TTC549 (cell line): ENCODE measurements at regions not wholly inside any gene's neighbourhood (a gene's known extent, or its start where the extent isn't known, plus 50 kb on each side); places are given as distances from the start of the nearest gene placed in this dataset.

Source experiments
- FAIRE-seq: peaks from 2 replicates; lab custom pipeline; 2012; peaks lifted over from hg19 to GRCh38; lab: Jason Lieb, UNC

GRCh38 chr1:218156595-218156994 lies 128.5 kb upstream of the RRP15 start:
- FAIRE-seq = no peak

GRCh38 chr1:218163371-218163770 lies 121.7 kb upstream of the RRP15 start:
- FAIRE-seq = no peak

GRCh38 chr1:218164111-218164929 lies 120.8 kb upstream of the RRP15 start:
- no peak for FAIRE-seq

- no peak for FAIRE-seq
Observed at GRCh38 chr1:218164930-218165700, 120.0 kb upstream of the RRP15 start.

- FAIRE-seq = no peak
Observed at GRCh38 chr1:218165701-218166114, 119.4 kb upstream of the RRP15 start.

GRCh38 chr1:218166268-218166945 lies 118.7 kb upstream of the RRP15 start:
- no peak for FAIRE-seq

- FAIRE-seq = peak; percentile 98
Observed at GRCh38 chr1:218171302-218171893, 113.7 kb upstream of the RRP15 start.

- no peak for FAIRE-seq
Observed at GRCh38 chr1:218182455-218182854, 102.6 kb upstream of the RRP15 start.

GRCh38 chr1:218200979-218201378 lies 84.1 kb upstream of the RRP15 start:
- no peak for FAIRE-seq

GRCh38 chr1:218201601-218202000 lies 83.5 kb upstream of the RRP15 start:
- FAIRE-seq = no peak

- FAIRE-seq = no peak
Observed at GRCh38 chr1:218205721-218206120, 79.4 kb upstream of the RRP15 start.

- FAIRE-seq = no peak
Observed at GRCh38 chr1:218207194-218207593, 77.9 kb upstream of the RRP15 start.

- FAIRE-seq = no peak
Observed at GRCh38 chr1:218209351-218209861, 75.7 kb upstream of the RRP15 start.

GRCh38 chr1:218211241-218211640 lies 73.9 kb upstream of the RRP15 start:
- FAIRE-seq = peak; percentile 82

- no peak for FAIRE-seq
Observed at GRCh38 chr1:218217040-218217439, 68.1 kb upstream of the RRP15 start.

- FAIRE-seq = no peak
Observed at GRCh38 chr1:218219460-218219859, 65.6 kb upstream of the RRP15 start.

- FAIRE-seq = no peak
Observed at GRCh38 chr1:218224101-218224500, 61.0 kb upstream of the RRP15 start.

GRCh38 chr1:218226005-218226404 lies 59.1 kb upstream of the RRP15 start:
- FAIRE-seq = no peak
